Vagina (tissue), 2 donors: ENCODE measurements at regions not wholly inside any gene's neighbourhood (a gene's known extent, or its start where the extent isn't known, plus 50 kb on each side); places are given as distances from the start of the nearest gene placed in this dataset.

Source experiments
- POLR2A ChIP-seq, 2 donors: fragments of 450-650 bp; IDR thresholded peaks; one replicate each; pipeline ENCODE4 v1.6.1; 2017; ENCODE audit warnings: antibody characterized with exemption in 2 of 2, mild to moderate bottlenecking in 2 of 2, moderate library complexity in 2 of 2
- TF ChIP-seq, protein P1 (sequence below), 3 experiments: fragments of 450-650 bp in 2 of 3; fragments of 200-600 bp in 1 of 3; sonication (generic) in 1 of 3; IDR thresholded peaks; one replicate each; pipeline ENCODE4 v1.5.1; 2017 to 2019; ENCODE audit warnings: antibody characterized with exemption in 3 of 3, mild to moderate bottlenecking in 2 of 3, moderate library complexity in 2 of 3

DNA sequence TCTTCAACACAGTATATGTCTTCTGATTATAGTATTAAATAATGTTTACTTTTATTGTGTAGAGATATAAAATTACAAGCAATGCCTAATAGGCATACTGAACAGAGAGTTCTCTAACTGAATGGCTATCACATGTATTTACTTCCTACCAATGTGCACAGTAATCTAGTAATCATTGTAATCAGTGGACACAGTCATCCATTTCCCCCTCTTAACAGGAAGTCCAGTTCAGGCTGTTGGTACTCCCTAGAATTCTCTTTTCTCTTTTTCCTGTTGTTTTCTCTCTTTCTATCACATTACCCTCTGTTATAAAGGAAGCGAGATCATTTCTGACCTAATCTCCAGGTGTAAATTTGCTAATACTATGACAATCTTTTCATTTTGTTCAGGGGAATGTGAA is 172.5 kb downstream of the HTR1B start:
- TF ChIP-seq, protein P1, sequence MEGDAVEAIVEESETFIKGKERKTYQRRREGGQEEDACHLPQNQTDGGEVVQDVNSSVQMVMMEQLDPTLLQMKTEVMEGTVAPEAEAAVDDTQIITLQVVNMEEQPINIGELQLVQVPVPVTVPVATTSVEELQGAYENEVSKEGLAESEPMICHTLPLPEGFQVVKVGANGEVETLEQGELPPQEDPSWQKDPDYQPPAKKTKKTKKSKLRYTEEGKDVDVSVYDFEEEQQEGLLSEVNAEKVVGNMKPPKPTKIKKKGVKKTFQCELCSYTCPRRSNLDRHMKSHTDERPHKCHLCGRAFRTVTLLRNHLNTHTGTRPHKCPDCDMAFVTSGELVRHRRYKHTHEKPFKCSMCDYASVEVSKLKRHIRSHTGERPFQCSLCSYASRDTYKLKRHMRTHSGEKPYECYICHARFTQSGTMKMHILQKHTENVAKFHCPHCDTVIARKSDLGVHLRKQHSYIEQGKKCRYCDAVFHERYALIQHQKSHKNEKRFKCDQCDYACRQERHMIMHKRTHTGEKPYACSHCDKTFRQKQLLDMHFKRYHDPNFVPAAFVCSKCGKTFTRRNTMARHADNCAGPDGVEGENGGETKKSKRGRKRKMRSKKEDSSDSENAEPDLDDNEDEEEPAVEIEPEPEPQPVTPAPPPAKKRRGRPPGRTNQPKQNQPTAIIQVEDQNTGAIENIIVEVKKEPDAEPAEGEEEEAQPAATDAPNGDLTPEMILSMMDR (IDR thresholded peaks at IDR 0.05) = no peak
- no peak for TF ChIP-seq POLR2A (IDR thresholded peaks at IDR 0.05)
